ENCODE measurements at regions not wholly inside any gene's neighbourhood (a gene's known extent, or its start where the extent isn't known, plus 50 kb on each side); places are given as distances from the start of the nearest gene placed in this dataset.
"Not testable (repeated sequence)": the region's sequence is repeated elsewhere in the genome, so short reads cannot be mapped to it uniquely, and the experiment has no call there.

DNA sequence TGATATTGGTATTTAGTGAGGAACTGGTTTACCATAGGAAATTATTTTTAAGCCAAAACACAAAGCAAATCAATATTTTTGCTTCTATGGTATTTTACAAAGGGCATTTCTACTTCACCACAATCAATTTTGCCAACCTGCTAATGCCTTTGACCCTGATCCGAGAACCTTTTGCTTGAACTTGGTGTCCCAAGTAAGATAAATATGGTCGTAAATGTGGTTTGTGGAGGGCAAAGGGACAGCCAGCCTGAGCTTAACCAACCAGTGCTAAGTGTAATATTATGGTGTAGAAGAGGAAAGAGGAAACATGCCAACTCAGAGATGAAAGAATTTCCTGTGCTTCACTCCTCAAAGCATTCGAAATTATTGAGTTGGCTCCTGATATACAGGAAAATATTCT is 148.4 kb downstream of the C3orf38 start:
- DNase-seq = no peak

DNA sequence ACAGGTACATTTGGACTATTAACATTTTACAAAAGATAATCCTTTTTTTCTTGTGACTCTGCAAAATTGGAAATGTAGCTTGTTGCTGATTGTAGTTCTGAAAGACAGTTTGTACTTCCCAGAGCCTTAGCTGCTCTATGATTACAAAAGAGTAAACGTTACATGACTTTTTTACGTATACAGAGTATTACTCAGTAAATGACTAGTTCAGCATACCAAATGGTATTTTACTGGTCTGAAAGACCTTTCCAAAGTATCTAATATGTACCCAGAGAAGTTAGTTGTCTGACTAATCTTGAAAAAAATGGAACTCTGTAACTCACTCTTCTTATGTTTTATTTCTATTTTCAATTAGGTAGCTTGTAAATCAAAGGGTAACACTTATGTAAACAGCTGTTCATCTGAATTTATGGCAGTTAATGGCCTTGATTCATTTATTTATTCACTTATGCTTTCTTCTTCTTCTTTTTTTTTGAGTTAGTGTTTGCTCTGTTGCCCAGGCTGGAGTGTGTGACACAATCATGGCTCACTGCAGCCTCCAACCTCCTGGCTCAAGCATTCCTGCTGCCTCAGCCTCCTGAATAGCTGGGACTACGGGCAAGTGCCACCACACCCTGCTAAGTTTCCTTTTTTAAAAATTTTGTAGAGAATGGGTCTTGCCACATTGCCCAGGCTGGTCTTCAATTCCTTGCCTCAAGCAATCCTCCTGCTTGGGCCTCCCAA is 151.7 kb downstream of the C3orf38 start:
- DNase-seq = no peak

- no peak for DNase-seq
Observed at GRCh38 chr3:88301996-88302393, 152.2 kb downstream of the C3orf38 start.

DNA sequence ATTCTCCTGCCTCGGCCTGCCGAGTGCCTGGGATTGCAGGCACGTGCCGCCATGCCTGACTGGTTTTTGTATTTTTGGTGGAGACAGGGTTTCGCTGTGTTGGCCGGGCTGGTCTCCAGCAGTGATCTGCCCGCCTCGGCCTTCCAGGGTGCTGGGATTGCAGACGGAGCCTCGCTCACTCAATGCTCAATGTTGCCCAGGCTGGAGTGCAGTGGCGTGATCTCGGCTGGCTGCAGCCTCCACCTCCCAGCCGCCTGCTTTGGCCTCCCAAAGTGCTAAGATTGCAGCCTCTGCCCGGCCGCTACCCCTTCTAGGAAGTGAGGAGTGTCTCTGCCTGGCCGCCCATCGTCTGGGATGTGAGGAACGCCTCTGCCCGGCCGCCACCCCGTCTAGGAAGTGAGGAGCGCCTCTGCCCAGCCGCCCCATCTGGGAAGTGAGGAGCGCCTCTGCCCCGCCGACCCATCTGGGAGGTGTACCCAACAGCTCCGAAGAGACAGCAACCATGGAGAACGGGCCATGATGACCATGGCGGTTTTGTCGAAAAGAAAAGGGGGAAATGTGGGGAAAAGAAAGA is 153.7 kb downstream of the C3orf38 start:
- not testable (repeated sequence) for DNase-seq

- no peak for DNase-seq
Observed at GRCh38 chr3:88307666-88308065, 157.9 kb downstream of the C3orf38 start.

DNA sequence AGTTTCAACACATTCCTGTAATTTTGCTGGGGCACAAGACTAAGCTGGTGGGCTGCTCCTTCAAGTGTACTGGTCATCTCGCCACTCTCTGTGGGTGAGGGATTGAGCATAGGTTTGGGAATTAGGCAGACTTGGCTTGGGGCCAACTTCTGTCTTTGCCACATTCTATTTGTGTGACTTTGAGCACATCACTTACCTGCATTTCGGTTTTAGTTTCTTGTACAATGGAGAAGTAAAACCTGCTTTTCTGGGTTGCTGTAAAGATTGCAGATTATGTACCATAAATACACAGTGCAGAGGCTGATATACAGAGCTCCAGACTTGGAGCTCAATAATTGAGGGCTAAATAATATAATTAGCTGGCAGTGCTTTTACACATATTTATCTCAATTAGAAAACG is 162.1 kb downstream of the C3orf38 start:
- no peak for DNase-seq

DNA sequence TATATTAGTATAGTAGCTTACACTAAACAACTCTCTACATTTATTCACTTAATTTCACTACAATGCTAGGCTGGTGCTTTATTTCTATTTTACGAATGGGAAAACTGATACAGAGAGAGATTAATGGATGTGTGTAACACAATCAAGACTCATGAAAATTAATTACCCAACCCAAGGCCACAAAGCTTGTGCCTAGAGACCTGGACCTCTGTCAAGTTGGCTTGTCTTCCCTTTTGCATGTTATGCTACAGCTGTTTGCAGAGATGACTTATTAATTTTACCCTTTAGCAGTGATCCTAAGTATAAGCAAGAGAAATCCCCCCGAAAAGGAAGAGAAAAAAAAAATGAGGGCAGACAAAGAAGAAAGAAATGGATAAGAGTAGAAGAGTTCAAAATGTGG is 162.5 kb downstream of the C3orf38 start:
- DNase-seq = no peak

DNA sequence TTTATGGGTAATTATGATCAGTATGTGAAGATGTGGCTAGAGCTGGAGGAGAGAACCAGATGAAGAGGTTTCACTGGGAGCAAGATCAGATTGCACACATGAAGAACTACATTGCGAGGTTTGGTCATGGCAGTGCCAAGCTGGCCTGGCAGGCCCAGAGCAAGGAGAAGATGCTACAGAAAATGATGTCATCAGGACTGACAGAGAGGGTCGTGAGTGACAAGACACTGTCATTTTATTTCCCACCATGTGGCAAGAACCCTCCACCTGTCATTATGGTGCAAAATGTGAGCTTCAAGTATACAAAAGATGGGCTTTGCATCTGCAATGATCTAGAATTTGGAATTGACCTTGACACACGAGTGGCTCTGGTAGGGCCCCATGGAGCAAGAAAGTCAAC is 168.3 kb downstream of the C3orf38 start:
- DNase-seq = no peak

- DNase-seq = no peak
Observed at GRCh38 chr3:88321363-88322050, 171.7 kb downstream of the C3orf38 start.

DNA sequence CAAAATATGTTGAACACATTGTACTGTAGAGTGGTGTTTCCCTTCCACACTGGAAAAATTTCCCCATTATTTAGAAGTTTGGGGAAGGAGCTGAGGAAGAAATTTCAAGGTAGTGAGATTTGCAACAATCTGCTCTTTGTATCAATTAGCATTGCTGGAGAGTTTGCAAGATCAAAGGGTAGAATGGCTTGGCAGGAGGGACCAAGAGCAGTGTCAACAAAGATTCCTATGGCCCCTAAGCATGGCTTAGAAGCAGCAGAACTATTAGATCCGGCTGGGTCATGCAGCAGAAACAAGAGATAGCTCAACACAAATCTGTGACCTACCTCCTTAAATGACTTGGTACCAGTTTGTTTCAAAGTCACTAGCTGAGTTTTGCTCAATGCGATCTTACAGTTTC is 175.0 kb downstream of the C3orf38 start:
- DNase-seq = no peak

DNA sequence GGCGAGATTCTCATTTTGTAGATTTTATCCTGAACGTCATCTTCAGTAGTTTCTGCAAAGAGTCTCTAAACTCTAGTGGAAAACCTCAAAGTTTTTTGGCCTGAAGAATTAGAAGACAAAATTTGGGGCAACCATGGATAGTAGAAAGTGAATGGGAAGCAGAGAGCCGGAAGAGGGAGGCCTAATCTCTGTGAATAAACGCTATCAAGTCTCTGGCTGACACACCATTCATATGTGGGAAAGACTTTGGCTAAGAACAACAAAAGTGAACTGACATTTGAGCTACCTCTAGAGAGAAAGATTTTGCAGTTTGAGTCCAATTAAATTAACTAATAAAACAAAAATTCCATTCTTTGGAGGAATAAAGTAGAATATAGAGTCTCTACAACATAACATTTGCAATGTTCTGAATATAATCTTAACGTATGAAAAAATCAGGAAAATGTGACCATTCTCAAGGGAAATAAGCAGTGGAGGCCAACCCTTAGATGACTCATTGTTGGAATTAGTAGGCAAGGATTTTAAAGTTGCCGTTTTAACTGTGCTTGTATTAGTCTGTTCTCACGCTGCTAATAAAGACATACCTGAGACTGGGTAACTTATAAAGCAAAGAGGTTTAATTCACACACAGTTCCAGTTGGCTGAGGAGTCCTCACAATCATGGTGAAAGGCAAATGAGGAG is 184.6 kb downstream of the C3orf38 start:
- no peak for DNase-seq

- no peak for DNase-seq
Observed at GRCh38 chr3:88336894-88337293, 187.1 kb downstream of the C3orf38 start.

GRCh38 chr3:88343264-88343663 is 193.5 kb downstream of the C3orf38 start:
- DNase-seq = no peak

- no peak for DNase-seq
Observed at GRCh38 chr3:88346643-88347042, 196.9 kb downstream of the C3orf38 start.

DNA sequence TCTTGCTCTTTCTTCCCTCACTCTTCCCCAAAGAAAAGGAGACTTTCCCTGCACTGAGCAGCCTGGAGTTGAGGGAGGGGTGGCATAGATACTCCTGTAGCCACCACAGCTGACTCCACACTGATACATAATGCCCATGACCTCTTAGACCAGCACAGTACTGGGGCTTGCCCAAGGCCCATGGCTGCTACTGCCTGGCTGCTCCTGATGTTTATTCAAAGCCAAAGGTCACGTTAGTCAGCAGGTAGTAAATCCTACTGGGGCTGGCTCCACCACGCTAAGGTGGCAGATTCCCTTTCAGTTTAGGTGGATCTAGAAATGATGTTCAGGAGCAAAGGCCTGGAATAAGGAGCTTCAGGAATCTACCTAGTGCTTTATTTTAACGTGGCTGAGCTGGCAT is 212.7 kb downstream of the C3orf38 start:
- no peak for DNase-seq

GRCh38 chr3:88364926-88365325 is 215.2 kb downstream of the C3orf38 start:
- no peak for DNase-seq

GRCh38 chr3:88369337-88369736 is 219.6 kb downstream of the C3orf38 start:
- DNase-seq = no peak

DNA sequence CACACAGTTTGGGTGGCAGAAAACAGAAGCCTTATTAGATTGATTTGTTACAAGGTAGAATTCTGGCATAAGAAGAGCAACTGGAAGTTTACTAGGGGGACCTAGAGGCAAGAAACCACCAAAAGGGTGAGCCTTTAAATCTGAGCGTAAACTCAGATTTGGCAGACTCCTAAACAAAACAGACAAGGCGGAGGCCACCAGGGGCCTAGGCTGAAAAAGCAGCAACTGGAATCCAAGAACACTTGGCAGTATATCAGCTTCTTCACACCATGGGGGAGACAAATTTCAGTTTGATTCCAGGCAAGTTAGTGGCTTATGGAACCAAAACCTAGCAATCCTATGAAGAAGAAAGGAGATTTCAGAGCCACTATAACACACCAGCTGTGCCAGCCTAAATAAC is 220.0 kb downstream of the C3orf38 start:
- DNase-seq = no peak

GRCh38 chr3:88385090-88385489 is 235.3 kb downstream of the C3orf38 start:
- DNase-seq = no peak

GRCh38 chr3:88398581-88398980 is 248.8 kb downstream of the C3orf38 start:
- no peak for DNase-seq

DNA sequence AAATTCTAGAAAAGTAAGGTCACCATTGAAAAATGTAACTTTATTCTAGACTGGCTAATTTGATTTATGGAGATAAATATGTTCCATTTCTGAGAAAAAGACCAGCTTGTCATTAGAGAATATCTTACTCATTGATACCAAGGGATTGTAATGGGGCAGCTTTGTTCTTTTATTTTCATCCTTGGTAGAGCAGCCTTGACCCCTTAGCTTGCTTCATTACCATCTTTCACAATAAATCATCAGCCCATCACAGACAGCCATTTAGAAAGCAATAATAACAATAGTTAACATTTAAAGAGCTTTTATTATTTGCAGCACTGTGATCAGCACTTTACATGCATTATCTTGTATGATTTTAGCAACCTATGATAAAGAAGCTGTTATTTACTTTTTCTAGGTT is 253.6 kb downstream of the C3orf38 start:
- no peak for DNase-seq

DNA sequence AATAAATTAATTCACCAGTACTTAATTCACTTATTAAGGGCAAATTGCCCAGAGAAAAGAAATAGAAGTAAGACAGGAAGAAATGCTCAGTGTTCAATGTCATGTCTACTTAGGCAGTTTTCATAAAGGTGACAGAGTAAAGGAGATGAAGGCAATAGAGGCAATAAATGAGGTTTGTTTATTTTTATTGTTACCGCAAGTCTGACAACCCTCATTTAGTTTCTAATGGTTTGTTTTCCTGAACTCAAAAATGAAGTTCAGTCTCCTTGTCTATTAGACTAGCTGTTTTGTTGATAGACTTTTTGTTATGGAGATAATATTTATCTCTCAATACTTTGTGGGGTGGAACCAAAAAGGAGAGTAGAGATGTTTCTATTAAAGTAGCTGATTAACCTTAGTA is 258.3 kb downstream of the C3orf38 start:
- DNase-seq = no peak

DNA sequence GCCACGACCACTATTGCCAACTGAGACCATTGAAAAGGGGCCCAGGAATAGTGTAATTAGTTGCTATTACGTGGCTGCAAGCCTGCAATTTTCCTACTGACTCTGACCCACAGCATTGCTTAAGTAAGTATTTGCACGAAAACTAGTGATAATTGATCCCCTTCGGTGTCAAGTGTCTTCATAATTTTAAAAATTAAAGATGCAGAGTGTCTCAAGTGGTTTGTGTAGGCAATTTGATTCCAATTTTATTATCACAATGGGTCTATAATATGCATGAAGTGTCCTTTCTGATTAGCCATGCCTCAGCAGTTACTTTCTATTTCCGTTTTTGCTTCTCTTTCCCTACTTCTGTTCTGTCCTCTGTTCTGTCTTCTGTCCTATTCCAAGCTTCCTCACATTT is 259.2 kb downstream of the C3orf38 start:
- no peak for DNase-seq

DNA sequence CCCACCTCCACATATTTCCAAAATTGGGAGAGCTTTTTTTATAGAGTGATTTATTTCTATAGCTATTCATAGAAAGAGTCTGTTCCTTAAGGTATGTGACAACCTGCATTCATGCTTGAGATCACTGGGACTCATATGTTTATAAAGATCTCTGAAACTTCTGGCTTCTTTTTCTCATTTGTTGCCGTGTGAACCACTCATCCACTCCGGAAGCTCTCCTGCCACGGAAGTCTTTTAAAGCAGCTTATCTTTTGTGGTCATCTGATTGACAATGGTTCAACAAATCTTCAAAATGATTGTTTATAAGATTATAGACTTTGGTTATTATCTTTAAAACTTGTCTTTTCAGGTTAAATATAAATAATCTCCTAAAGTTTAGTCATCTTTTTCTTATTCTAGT is 260.5 kb downstream of the C3orf38 start:
- DNase-seq = no peak

Data from NCI-H1930 (cell line).